NCI-H187 treated with DMSO at 0.1 percent for 48 hours (cell line): ENCODE measurements at regions not wholly inside any gene's neighbourhood (a gene's known extent, or its start where the extent isn't known, plus 50 kb on each side); places are given as distances from the start of the nearest gene placed in this dataset.

ENCODE experiments used
- DNase-seq: peaks from one replicate; lab custom pipeline; 2025; lab: John Stamatoyannopoulos, UW

DNA sequence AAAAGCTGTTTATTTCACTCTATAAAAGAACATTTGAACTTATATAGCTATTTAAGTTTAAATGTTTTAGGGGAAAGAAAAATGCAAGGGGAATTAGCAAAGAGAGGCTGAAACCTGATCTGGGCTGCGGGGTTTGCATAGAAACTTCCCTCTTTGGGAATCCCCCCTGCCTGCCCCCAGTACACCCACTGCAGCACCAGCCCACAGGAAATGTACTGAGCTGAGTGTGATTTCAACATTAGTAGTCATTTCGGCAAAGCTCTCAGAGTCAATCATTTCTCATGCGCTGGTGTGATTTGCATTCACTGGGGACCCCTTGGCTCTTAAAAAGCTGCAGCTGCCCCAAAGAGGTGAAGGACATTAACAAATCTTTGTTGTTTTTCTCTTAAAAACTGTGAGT lies 859.4 kb downstream of the MAFB start:
- DNase-seq = no peak

DNA sequence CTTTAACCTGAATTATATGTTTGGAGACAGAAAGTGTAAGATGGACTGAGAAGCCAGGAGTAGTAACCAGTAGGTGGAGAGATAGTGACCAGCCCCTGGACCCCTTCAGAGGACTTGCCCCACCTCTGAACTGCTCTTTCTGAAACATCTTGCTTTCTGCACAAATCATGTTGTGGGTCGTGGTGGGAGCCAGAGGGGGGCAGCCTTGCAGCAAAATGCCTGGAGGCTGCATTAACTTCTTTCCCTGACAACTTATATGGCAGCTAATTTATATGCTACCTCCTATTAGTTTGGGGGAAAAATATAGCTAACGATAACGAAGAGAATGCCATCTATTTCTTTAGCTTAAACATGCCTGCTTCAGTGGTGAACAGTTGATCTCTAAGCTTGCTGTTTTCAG lies 859.8 kb downstream of the MAFB start:
- no peak for DNase-seq

DNA sequence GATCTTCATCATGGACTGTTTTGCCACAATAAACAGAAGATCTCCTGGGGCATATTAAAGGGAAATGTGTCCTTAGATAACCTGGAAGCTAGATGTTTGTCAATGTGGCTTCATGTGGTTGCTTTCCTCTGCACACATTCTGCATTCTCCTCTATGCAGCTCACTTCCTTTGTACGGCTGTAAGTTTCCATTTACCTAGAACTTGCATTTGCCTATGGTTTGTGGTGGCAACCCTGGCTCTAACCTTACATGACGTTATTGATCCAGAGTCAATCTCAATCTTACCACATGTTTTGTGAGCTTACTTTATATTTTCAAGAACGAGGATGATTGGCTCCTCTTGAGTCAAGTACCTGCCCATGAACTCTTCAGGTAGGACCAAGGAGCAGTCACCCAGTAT lies 863.1 kb downstream of the MAFB start:
- no peak for DNase-seq

- DNase-seq = no peak
Observed at GRCh38 chr20:39825524-39825923, 863.4 kb downstream of the DHX35 start.

DNA sequence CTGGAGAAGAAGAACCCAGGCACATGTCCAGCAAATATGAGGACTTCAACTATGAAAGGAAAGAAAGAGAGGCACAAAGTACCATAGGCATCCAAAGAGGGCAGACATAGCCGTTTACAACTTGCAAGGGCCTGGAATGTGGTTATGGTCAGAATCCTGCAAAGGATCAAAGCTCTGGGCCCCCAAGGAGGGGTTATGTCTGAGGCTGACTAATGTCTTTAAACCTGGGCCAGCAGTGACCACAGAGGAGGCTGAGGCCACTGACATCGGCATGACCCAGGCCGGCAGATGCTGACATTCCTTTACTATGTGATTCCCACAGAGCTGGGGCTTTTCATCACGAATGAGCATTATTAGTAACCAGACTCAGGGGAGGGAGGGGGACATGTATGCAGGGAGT lies 861.1 kb downstream of the DHX35 start:
- DNase-seq = no peak

DNA sequence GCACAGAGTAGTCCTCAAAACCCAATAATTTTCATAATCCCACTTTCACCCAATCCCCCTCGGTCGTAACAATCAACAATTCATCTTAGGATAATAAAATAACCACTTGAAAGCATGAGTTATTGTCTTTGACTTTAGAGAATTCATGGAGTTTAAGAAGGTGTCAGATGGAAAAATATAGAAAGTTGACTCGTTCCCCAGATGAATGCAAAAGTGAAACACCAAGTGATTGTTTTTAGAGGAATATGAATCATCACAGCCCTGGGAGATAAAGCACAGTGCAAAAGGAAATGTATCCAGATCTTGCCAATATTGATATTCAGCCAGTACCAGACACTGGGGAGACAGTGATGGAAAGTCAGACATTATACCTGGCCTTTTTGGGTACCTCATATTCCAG lies 860.5 kb downstream of the DHX35 start:
- DNase-seq = no peak

- DNase-seq = no peak
Observed at GRCh38 chr20:39813190-39813829, 851.2 kb downstream of the DHX35 start.

DNA sequence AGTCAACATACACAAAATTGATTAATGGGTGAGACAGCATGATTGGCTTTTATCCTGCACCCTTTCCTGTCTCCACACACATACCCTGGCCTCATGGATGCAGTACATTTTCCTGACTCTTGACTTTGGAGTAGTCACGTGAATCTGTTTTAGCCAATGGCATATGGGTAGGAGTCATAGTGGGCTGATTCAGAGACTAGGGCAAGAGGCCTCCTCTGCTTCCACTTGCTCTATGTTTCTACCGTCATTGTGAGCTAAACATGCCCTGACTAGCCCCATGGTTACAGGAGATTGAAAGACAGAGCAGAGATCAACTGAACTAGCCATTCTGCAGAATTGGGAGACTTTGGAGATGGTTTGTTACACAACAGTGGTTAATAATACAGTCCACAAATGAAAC lies 850.0 kb downstream of the DHX35 start:
- no peak for DNase-seq

DNA sequence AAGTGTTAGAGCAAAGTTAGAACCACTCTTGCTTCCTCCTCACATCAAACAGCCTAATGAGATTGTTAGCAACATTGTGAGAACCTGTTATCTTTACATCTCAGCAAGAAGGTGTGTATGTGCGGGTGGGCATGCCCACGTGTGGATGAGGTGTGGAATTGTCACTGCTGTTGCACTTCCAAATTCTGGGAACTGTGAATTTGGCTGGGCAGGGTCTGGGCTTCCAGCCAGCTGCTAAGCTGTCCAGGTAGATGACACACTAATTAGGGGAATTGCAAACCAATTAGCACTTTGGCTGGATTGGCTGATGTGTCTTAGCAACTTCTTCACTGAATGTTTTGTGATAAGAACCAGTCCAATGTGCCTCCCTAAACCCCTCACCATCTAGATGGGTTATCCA lies 848.2 kb downstream of the DHX35 start:
- no peak for DNase-seq

- no peak for DNase-seq
Observed at GRCh38 chr20:39808613-39809012, 846.5 kb downstream of the DHX35 start.

DNA sequence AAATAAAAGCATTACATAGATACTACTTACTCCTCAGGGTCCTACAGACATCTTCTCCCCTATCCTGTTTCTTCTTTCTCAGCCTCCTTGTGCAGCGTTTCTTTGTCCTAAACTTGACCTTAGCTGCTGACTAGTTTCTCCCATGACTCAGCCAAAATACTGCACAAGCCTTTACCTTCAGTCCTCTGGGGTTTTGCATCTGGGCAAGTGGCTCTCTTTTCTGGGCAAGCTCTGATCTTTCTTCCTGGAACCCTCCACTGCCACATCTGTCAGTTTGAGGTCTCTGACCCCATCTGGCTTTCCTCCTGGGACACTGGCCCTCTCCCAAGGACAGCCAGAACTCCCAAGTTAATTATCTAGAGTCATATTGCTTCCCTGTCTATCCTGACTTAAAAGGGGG lies 838.4 kb downstream of the DHX35 start:
- no peak for DNase-seq

DNA sequence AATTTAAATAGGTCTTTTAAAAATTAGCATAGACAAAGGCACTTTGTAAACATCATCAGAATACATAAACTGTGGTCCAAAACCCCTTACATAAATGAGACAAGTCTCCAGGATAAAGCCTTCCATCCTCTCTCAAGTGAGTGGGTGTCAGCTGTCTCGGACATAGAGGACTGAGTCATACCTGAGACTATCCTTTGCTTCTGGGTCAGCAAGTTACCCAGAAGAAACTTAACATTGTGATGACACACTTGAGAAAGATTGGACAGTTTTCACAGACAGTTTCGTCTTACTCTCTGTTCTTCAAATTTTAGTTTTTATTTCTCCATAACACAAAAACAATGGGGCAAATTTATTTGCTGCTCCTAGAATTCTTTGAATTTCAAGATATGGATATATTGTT lies 838.0 kb downstream of the DHX35 start:
- no peak for DNase-seq

DNA sequence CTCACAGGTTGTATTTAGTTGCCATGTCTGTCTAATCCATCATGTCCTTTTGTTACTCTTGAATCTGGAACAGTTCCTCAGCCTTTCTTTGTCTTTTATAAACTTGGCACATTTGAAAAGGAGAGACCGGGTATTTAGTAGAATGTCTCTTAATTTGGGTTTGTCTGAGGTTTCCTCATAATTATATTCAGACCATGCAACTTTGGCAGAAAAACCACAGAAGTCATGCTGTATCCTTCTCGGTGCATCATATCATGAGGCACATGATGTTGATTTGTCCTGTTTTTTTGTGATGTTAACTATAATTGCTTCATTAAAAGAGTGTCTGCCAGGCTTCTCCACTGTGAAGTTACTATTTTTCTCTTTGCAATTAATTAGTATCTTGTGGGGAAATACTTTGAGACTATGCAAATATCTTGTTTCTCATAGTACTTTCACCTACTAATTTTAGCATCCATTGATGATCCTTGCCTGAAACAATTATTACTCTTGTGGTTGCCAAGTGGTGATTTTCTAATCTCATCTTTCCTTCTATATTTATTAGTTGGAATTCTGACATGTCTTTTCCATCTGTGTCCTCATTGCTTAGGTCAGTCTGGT lies 837.3 kb downstream of the DHX35 start:
- no peak for DNase-seq

- DNase-seq = no peak
Observed at GRCh38 chr20:39795401-39796272, 833.5 kb downstream of the DHX35 start.

DNA sequence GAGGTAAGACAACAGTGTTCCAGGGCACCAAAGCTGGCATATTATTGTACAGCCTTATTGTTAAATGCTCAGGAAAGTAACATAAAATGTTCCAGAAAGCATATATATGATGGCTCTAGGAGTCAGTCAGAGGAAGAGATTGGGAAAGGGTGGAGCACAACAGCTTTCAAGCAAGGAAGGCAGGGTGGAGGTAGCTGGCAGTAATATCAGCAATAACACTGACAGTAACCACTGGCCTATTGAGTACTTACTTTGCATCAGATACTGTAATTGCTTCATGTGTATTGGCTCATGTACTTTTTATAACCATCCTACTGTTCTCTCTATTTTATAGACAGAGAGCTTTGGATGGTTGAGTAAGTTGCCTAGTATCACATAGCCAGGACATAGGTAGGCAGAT lies 830.2 kb downstream of the DHX35 start:
- no peak for DNase-seq

DNA sequence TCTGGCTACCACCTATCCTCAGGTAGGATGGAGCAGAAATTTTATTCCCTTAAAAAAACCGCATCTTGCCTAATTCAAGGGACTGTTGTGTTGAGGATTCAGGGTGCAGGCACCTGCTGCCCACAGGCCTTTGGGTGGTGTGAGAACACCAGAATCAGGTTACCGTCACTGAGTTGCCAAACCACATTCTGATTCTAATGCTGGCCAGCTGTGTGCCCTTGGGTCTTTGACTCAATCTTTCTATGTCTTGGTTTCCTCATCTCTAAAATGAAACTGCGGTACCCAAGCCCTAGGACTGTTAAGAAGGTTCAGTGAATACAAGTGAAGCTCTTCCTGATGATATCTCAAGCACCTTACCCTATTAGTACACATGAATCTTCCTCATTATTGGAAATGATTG lies 827.3 kb downstream of the DHX35 start:
- DNase-seq = no peak

- no peak for DNase-seq
Observed at GRCh38 chr20:39785252-39785917, 823.2 kb downstream of the DHX35 start.

GRCh38 chr20:39784693-39785092 lies 822.5 kb downstream of the DHX35 start:
- DNase-seq = no peak

DNA sequence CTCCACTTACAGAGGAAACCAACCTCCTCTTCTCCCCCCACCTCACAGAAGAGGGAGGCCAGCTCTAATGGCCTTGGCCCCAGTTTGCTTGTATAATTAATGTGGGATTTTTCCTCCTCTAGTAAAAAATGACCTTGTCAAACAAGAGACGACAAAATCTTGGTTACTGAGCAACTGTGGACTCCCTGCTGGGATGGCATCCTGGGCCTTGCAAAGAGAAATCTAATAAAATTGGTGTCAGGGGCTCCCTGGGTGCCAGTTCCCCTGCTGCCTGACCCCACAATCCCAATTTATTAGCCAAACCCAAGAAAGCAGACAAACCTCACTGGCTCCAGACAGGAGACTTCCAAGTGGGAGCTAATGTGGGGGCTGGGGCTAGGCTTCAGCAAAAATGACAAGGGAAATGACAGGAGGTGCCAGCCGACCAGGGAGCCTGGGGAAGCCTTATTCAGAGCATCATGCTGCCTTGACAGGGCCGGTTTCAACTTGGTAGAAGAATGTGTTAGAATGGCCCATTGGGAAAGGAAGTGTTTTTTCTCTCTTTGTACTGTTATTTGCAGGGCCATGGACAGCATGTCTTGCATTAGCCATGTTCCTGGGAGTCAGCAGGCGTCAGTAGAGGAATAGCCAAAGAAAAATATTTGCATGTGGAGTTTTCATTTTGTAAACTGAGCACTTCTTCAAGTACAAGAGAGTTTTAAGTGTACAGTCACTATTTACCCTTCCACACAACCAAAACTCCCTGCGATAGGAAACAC lies 816.9 kb downstream of the DHX35 start:
- DNase-seq = no peak

GRCh38 chr20:39778431-39778830 lies 816.3 kb downstream of the DHX35 start:
- DNase-seq = no peak

- DNase-seq = no peak
Observed at GRCh38 chr20:39777610-39778009, 815.5 kb downstream of the DHX35 start.

- no peak for DNase-seq
Observed at GRCh38 chr20:39775110-39775509, 813.0 kb downstream of the DHX35 start.
